Gastrocnemius medialis (tissue), 4 donors: ENCODE measurements at regions not wholly inside any gene's neighbourhood (a gene's known extent, or its start where the extent isn't known, plus 50 kb on each side); places are given as distances from the start of the nearest gene placed in this dataset.

Experiments used
- CTCF ChIP-seq, 5 experiments: fragments of 450-650 bp in 3 of 5; fragments of 200-600 bp in 2 of 5; sonication (generic) in 2 of 5; IDR thresholded peaks in 4 of 5; conservative IDR thresholded peaks in 1 of 5; 1 replicate in 4 of 5; 2 replicates in 1 of 5; pipeline ENCODE4 v1.5.1; 2016 to 2019; ENCODE audit warnings: antibody characterized with exemption in 5 of 5, mild to moderate bottlenecking in 3 of 5, moderate library complexity in 3 of 5
- POLR2A ChIP-seq, 2 donors: fragments of 450-650 bp; IDR thresholded peaks; one replicate each; pipeline ENCODE4 v1.6.1; 2017; ENCODE audit warnings: antibody characterized with exemption in 2 of 2, mild to moderate bottlenecking in 2 of 2, moderate library complexity in 2 of 2

- no peak for TF ChIP-seq CTCF (IDR thresholded peaks at IDR 0.05 in 4 of 5, conservative IDR thresholded peaks at IDR 0.05 in 1 of 5)
- TF ChIP-seq POLR2A (IDR thresholded peaks at IDR 0.05): no peak
Observed at GRCh38 chr5:25570067-25570583, 925.3 kb upstream of the CDH10 start.
